Activated CD8-positive, alpha-beta memory T cell treated with anti-CD3 and anti-CD28 coated beads, Interleukin-2, amount 50 U/mL, for 24 hours (primary cell): ENCODE measurements at regions not wholly inside any gene's neighbourhood (a gene's known extent, or its start where the extent isn't known, plus 50 kb on each side); places are given as distances from the start of the nearest gene placed in this dataset.
"Not testable (repeated sequence)": the region's sequence is repeated elsewhere in the genome, so short reads cannot be mapped to it uniquely, and the experiment has no call there.

Experiments used
- DNase-seq: peaks from one replicate; pipeline ENCODE4 v3.0.0-alpha.2; 2020; ENCODE audit errors: extremely low read depth

- no peak for DNase-seq
Observed at GRCh38 chr6:6812427-6812826, 223.9 kb downstream of the LY86 start.

DNA sequence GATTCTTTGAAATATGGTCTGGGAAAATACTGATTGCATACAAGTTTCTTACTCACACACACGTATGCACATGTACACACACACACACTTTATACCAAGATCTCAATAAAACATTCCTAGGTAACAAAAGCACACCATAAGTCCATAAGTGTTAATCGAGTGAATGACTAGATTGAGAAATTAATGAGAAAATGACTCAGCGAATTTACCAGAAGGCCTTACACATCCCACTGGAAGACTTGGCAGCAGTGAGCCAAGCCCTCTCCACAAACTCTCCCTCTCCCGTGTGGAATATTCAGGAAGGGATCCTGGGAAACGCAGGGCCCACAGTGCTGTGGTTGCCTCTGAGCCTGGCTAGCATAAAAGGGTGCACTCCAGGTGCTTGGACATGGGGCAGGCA lies 227.2 kb downstream of the LY86 start:
- DNase-seq: no peak

DNA sequence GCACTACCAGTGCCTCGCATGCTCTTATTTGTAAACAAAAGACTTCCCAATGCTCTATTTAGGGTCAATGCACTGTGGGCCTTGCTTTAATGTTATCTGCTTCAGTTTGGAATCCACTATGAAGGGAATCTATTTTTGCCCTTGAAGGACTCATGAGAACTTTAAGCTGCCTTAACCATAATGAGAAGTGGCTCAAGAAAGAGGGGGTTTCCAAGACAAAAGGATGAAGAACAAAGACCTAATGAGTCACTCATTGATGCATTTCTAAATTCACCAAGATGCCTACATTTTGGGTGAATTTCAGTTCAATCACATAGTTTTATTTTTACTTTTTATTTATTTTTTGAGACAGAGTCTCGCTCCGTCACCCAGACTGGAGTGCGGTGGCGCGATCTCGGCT lies 228.2 kb downstream of the LY86 start:
- DNase-seq: no peak

DNA sequence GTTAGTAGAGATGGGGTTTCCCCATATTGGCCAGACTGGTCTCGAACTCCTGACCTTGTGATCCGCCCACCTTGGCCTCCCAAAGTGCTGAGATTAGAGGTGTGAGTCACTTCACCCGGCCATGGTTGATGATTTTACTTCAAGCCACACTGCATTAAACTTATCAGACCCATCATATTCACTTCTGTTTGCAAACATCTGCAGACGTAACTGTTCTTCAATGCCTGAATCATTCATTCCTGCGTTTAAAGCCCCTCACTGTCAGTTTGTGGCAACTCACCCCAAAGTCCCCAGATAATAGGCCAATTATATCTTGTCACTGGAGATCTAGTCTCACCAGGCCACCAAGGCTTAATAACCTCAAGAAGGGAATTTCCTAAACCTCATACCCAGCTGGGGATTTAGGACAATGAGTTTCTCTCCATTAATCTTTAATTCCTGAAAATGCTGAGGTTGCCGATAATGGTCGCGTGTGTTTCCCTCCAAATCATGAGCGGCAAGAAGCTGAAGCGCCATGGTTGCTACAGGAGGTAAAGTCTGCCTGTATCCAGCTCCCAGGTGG lies 229.6 kb downstream of the LY86 start:
- DNase-seq: no peak

GRCh38 chr6:6820641-6821238 lies 232.2 kb downstream of the LY86 start:
- DNase-seq: no peak

GRCh38 chr6:6821639-6822261 lies 233.2 kb downstream of the LY86 start:
- DNase-seq: no peak

- DNase-seq: no peak
Observed at GRCh38 chr6:6823030-6823429, 234.5 kb downstream of the LY86 start.

DNA sequence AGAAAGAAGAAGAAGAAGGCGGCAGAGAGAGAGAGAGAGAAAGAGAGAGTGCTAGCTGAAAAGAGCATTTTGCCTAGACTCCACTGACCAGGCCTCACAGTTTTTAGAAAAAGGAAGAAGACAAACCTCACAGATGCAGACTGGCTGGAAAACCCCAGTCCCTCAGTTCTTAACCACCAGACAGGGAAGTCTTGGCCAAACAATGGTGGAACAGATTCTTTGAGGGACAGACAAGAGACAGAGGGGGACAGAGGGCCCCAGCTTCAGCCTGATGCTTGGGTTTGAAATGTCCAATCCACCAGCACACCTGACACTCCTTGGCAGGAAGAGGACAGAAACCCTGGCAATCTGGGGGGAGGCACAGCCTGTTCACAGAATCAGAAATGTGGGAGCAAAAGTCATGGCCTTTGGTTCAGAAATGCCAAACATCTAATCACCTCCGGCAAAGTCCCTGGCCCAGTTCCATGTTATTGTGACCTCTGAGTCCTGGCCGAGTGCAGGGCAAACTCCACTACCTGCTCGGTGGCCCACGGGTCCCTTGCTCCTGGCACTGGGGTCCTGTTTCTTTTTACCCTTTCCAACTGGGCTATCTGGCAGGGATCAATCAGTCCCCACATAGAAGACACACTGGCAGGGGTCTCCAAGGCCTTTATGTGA lies 235.2 kb downstream of the LY86 start:
- DNase-seq: no peak

DNA sequence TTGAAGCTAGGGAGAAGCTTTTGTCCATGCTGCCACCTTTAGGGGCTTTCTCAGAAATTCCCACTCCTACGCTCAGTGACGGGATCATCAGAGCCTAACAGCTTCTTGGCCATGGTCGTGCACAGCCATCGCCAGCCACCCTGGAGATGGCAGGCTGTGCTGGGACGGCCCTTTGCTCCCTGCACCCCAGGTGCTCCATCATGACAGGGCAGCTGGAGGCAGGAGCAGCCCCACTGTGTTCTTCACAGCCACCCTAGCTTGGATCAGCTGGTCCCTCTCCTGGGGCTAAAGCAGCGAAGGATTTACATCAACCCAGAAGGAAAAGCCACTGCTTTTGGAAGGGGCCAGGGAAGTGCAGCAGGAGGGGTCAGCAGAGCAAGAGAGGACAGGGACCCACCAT lies 235.9 kb downstream of the LY86 start:
- no peak for DNase-seq

DNA sequence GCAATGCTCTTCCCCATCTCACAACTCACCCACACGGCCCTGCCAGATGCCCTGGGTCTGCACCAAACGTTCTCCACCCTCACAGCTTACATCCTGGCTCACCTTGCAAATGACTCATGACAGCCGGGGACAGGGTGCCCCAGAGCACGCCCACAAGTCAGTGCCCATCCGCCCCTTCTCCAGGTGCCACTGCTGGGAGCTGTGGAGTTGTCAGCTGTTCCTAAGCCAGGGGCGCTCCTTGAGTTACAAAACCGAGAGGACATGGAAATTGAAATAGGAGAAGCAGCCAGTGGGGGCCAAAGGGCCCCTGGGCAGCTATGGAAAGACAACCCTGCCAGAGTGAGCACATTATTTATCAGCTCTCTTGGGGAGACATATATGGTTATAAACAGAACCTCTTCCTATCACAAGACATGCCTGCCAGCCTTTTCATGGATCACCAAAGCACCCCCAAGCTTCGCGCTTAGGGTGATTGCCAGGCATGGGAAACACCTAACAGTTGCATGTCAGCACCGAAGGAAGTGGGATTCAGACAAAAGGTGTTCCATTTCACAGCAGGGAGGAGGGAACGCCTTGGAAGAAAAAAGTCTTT lies 236.8 kb downstream of the LY86 start:
- no peak for DNase-seq

- DNase-seq: no peak
Observed at GRCh38 chr6:6826095-6826901, 237.8 kb downstream of the LY86 start.

DNA sequence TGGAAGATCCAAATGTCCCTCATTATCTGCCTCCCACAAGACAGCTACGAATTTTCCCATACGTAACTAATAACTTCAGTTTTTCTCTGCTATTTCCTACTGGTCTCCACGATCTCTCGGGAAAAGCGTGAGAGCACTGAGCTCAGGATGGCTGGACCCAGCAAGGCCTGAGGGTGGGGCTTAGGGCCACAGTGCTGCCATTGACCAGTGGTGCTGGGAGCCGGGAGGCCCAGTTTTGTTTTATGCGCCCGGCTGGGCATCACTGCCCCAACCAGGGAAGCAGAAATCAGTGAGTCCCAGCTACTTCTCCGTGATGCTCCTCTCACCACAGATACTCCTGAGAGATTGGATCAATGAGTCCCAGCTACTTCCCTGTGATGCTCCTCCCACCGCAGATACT lies 238.4 kb downstream of the LY86 start:
- DNase-seq: no peak

GRCh38 chr6:6829872-6830685 lies 241.6 kb downstream of the LY86 start:
- no peak for DNase-seq

DNA sequence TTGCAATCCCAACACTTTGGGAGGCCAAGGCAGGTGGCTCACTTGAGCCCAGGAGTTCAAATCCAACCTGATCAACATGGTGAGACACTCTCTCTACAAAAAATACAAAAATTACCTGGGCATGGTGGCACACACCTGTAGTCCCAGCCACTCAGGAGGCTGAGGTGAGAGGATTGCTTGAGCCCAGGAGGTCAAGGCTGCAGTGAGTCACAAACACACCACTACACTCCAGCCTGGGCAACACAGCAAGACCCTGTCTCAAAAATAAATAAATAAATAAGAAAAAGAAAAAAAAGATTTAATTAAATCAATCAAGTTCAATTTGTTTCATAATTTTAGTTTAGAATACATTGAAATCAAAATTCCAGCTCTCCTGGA lies 242.2 kb downstream of the LY86 start:
- DNase-seq: not testable (repeated sequence)

DNA sequence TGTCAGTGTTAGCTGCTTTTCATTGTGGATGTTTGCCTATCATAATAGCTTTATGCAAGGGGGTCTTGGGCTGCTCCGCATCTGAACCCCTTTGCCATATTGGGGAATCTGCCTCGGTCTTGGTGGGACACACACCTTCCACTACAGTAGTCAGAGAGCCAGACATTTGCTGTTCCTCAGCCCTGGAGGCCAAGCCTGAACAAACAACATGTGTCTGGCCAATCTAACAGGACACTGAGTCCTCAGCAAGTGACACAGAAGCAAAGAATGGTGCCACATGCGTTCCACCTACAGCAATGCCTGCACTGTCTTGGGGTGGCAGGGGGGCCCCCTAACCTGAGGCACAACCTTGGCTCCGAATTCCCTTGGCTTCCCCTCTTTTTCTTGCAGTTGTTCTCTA lies 243.9 kb downstream of the LY86 start:
- DNase-seq: no peak

DNA sequence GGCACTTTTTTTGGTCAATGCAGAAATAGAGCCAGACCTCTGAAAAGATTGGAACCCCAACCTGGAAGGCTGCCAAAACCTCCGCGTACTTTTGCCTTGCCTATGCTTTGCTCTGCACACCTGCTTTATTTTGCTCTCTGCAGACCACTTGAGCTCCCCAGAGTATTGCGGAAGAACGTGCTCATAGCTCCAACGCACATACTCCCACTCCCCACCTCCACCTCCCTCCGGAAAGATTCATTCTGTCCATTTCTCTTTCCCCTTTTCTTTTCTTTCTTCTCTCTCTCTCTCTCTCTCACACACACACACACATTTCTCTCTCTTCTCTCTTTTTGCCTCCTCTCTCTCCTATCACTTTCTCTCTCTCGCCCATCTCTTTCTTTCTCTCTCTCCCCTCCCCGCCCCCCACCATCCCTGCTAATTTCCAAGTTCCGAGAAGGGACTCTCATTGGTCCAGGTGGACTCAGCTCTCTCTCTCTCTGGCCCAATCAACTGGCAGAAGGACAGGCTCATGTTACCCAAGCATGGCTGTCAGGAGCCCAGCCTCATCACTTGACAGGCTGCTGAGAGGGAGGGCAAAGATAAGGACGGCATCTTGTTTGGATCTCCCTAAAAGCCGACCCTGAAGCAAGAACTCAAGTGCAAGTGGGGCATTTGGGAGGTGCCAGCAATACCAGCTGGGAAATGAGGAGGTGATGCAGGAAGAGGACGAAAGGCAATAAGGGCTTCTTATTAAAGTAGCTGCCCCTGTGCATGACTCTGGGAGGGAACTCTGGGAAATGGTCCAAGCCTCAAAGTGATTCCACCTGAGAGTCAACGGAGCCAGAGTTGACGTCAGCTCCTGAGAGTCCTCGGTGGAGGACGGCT lies 246.1 kb downstream of the LY86 start:
- no peak for DNase-seq

- no peak for DNase-seq
Observed at GRCh38 chr6:6835223-6835503, 246.6 kb downstream of the LY86 start.

DNA sequence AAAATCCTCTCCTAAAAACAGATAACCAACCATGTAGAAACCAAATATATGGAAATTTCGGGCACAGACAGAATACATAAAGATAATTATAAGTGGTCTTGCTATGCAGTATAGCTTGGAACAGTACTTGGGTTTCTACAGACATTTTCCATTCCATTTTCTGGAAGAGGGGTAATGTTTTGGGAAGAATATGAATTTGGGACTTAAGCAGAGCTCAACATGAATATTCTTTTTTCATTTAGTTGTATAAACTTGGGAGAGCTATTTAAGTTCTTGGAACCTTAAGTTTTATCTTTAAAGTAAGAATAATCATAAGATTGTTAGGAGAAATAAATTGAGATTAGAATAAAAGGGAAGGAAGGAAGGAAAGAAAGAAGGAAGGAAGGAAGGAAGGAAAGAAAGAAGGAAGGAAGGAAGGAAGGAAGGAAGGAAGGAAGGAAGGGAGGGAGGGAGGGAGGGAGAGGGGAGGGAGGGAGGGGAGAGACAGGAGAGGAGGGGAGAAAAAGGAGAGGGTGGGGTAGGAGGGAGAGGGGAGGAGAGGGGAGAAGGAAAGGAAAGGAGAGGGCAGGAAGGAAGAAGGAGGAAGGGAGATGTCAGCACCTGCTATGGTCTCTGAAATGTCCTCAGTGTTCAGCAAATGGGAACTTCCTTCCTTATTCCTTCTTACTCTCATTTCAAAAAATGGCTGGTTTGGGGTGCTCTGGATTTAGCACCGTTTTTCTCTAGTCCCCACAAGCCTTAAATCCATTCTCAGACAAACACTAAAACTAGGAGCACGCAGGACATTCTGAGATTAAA lies 248.3 kb downstream of the LY86 start:
- no peak for DNase-seq

- no peak for DNase-seq
Observed at GRCh38 chr6:6837541-6838080, 249.1 kb downstream of the LY86 start.
